ENCODE measurements at regions not wholly inside any gene's neighbourhood (a gene's known extent, or its start where the extent isn't known, plus 50 kb on each side); places are given as distances from the start of the nearest gene placed in this dataset.

DNA sequence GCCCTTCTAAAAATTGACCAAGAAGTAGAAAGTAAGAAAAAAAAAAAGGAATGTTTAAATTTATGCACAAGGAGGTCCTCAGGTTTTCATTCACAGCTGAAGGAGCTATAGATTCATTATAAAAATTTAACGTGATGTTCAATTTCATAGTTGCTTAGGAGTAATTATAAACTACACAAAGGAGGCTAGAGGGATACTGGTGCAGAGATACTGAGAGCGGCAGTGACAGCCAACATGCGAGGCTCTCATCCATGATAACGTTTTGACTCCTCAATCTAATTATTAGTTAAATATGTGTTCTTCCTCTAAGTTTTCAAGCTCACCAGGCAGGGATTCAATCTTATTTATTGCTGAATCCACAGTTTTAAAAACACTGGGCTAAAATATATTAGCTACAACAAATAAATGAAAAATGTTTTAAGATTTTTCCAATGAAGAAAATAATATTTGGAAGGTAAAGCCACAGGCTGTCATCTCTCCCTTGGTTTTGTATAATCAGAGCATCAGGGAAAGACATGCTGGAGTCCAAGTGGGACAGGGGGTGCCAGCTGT lies 49.8 kb upstream of the TRPC4 start:
- TF ChIP-seq EZH2phosphoT487 (IDR thresholded peaks at IDR 0.05; ENCODE audit: insufficient read depth, low read depth) (no peak), EZH2 (IDR thresholded peaks at IDR 0.05; ENCODE audit: insufficient read depth, poor library complexity, severe bottlenecking) (no peak)

Measured in GM23248 (cell line).